Right atrium auricular region (tissue), 2 donors: ENCODE measurements at regions not wholly inside any gene's neighbourhood (a gene's known extent, or its start where the extent isn't known, plus 50 kb on each side); places are given as distances from the start of the nearest gene placed in this dataset.
A peak's percentile ranks its signal among the peaks of the same experiment; 100 is the strongest.

ENCODE experiments used
- DNase-seq: peaks from one replicate; pipeline ENCODE4 v3.0.0-alpha.2; 2019; ENCODE audit warnings: low spot score
- H3K27ac ChIP-seq, 2 donors: fragments of 200-600 bp; sonication (generic); 1 replicate in 1 of 2; 2 replicates in 1 of 2; pipeline ENCODE4 v1.5.1; 2016 to 2019
- H3K27me3 ChIP-seq, 2 donors: fragments of 200-600 bp; sonication (generic); one replicate each; pipeline versions ENCODE4 v1.5.1 to v1.6.0; 2017 to 2019
- H3K36me3 ChIP-seq: fragments of 200-600 bp; sonication (generic); one replicate; pipeline ENCODE4 v1.5.1; 2016
- H3K4me1 ChIP-seq, 2 donors: fragments of 200-600 bp; sonication (generic); one replicate each; pipeline versions ENCODE4 v1.5.1 to v1.6.0; 2017 to 2019
- H3K4me3 ChIP-seq, 2 donors: fragments of 200-600 bp; sonication (generic); 1 replicate in 1 of 2; 2 replicates in 1 of 2; pipeline ENCODE4 v1.5.1; 2017 to 2019; ENCODE audit warnings: mild to moderate bottlenecking in 1 of 2, moderate library complexity in 1 of 2
- H3K9me3 ChIP-seq, 2 donors: fragments of 200-600 bp; sonication (generic); one replicate each; pipeline ENCODE4 v1.5.1; 2019
- CTCF ChIP-seq, 2 donors: fragments of 200-600 bp; sonication (generic); IDR thresholded peaks; one replicate each; pipeline ENCODE4 v1.5.1; 2019; ENCODE audit warnings: antibody characterized with exemption in 2 of 2

GRCh38 chr21:21668198-21668597 lies 670.0 kb downstream of the NCAM2 start:
- no peak for TF ChIP-seq CTCF (IDR thresholded peaks at IDR 0.05)
- Histone ChIP-seq H3K4me3 (no peak overlapping the region), H3K27ac (no peak overlapping the region), H3K9me3 (no peaks in the 10 kb centered on the region), H3K4me1 (no peaks in the 10 kb centered on the region), H3K27me3 (no peaks in the 10 kb centered on the region), H3K36me3 (no peaks in the 10 kb centered on the region)
- DNase-seq = no peak

GRCh38 chr21:21673959-21674358 lies 675.8 kb downstream of the NCAM2 start:
- H3K27me3 ChIP-seq = no peaks in the 10 kb centered on the region
- no peak for DNase-seq
- TF ChIP-seq CTCF (IDR thresholded peaks at IDR 0.05) = no peak
- H3K4me3 ChIP-seq = no peak overlapping the region
- H3K27ac ChIP-seq = no peak overlapping the region
- no peaks in the 10 kb centered on the region for H3K36me3 ChIP-seq
- no peaks in the 10 kb centered on the region for H3K4me1 ChIP-seq
- peaks cover 0 to 4% of the 10 kb centered on the region in 2 donors for H3K9me3 ChIP-seq

GRCh38 chr21:21675601-21676000 lies 677.4 kb downstream of the NCAM2 start:
- Histone ChIP-seq H3K9me3 (peaks cover 0 to 7% of the 10 kb centered on the region in 2 donors), H3K36me3 (no peaks in the 10 kb centered on the region), H3K4me1 (no peaks in the 10 kb centered on the region), H3K4me3 (no peak overlapping the region), H3K27ac (no peak overlapping the region), H3K27me3 (no peaks in the 10 kb centered on the region)
- no peak for TF ChIP-seq CTCF (IDR thresholded peaks at IDR 0.05)
- DNase-seq = no peak

- Histone ChIP-seq H3K27me3 (no peaks in the 10 kb centered on the region), H3K36me3 (no peaks in the 10 kb centered on the region), H3K9me3 (peaks cover 0 to 7% of the 10 kb centered on the region in 2 donors), H3K4me1 (no peaks in the 10 kb centered on the region), H3K4me3 (no peak overlapping the region), H3K27ac (no peak overlapping the region)
- DNase-seq = no peak
- TF ChIP-seq CTCF (IDR thresholded peaks at IDR 0.05) = no peak
Measured at GRCh38 chr21:21682172-21682571, 684.0 kb downstream of the NCAM2 start.

- DNase-seq = no peak
- Histone ChIP-seq H3K27me3 (no peaks in the 10 kb centered on the region), H3K4me3 (no peak overlapping the region), H3K36me3 (no peaks in the 10 kb centered on the region), H3K4me1 (no peaks in the 10 kb centered on the region), H3K27ac (no peak overlapping the region), H3K9me3 (no peaks in the 10 kb centered on the region)
- TF ChIP-seq CTCF (IDR thresholded peaks at IDR 0.05) = peak in 1 of 2 donors; percentile 23
Measured at GRCh38 chr21:21688889-21689288, 690.7 kb downstream of the NCAM2 start.

- Histone ChIP-seq H3K9me3 (no peaks in the 10 kb centered on the region), H3K4me1 (no peaks in the 10 kb centered on the region), H3K36me3 (no peaks in the 10 kb centered on the region), H3K27me3 (no peaks in the 10 kb centered on the region), H3K27ac (no peak overlapping the region), H3K4me3 (no peak overlapping the region)
- no peak for TF ChIP-seq CTCF (IDR thresholded peaks at IDR 0.05)
- DNase-seq = no peak
Measured at GRCh38 chr21:21690068-21690665, 692.0 kb downstream of the NCAM2 start.
